K562 (cell line): ENCODE measurements at regions not wholly inside any gene's neighbourhood (a gene's known extent, or its start where the extent isn't known, plus 50 kb on each side); places are given as distances from the start of the nearest gene placed in this dataset.

Experiments
- ATAC-seq: fragments of 200-7000 bp; cut with Tn5 transposase; 3 replicates; pipeline ENCODE4 v1.9.1; 2020; ENCODE audit warnings: moderate library complexity
- BruUV-seq: library from RNA; stranded (reverse); fragments of 400-500 nt; replicated peaks from 2 replicates; lab custom pipeline; 2021; lab: Mats Ljungman, UMichigan
- CTCF ChIA-PET: fragments of 300-600 bp; formaldehyde crosslinking; extraction: SDS; loops from one replicate; lab custom pipeline; 2021; ENCODE audit warnings: low intra/inter-chr PET ratio; lab: Yijun Ruan, JAX
- POLR2A ChIA-PET: fragments of 300-600, 350-650 bp; sonication (Branson Sonifier 250); formaldehyde crosslinking; extraction: SDS; loops from one replicate; lab custom pipeline; 2021; ENCODE audit warnings: antibody characterized with exemption, inconsistent platforms; lab: Yijun Ruan, JAX
- DNase-seq, 4 experiments: peaks; one replicate each; pipeline versions ENCODE4 v3.0.0 to v3.0.0-alpha.2; 2011 to 2018; ENCODE audit warnings: low spot score in 3 of 4, mixed read lengths in 3 of 4; ENCODE audit errors: extremely low read depth in 1 of 4
- FAIRE-seq: peaks from 2 replicates; lab custom pipeline; 2011; peaks lifted over from hg19 to GRCh38; lab: Jason Lieb, UNC
- H2AFZ ChIP-seq: 2 replicates; pipeline ENCODE4 v1.6.0; 2011; ENCODE audit warnings: low read depth, low read length, control low read depth, inconsistent platforms
- H3K27ac ChIP-seq: fragments of 200-600 bp; 3 replicates; pipeline ENCODE4 v1.8.0; 2011; ENCODE audit warnings: low read depth, mild to moderate bottlenecking, control low read depth, inconsistent platforms, low read length, moderate library complexity, mixed read lengths; ENCODE audit errors: extremely low read depth
- H3K27me3 ChIP-seq, 2 experiments: fragments of 300-600 bp in 1 of 2; 2 replicates in 1 of 2; 3 replicates in 1 of 2; pipeline versions ENCODE4 v1.6.0 to v1.8.0; 2011; ENCODE audit warnings: inconsistent platforms in 2 of 2, low read length in 2 of 2, mild to moderate bottlenecking in 1 of 2, mixed read lengths in 1 of 2, moderate library complexity in 1 of 2; ENCODE audit not compliant: control insufficient read depth in 2 of 2, insufficient read depth in 2 of 2
- H3K36me3 ChIP-seq: fragments of 300-600 bp; 3 replicates; pipeline ENCODE4 v1.8.0; 2011; ENCODE audit warnings: mild to moderate bottlenecking, low read length, inconsistent platforms; ENCODE audit not compliant: control insufficient read depth, insufficient read depth
- H3K4me1 ChIP-seq, 2 experiments: fragments of 200-600 bp in 1 of 2; replicated peaks in 1 of 2; 2 replicates in 1 of 2; 3 replicates in 1 of 2; pipeline versions ENCODE4 v1.5.1 to v1.8.0; 2011; ENCODE audit warnings: inconsistent platforms in 2 of 2, low read length in 2 of 2, mild to moderate bottlenecking in 1 of 2, mixed read lengths in 1 of 2, moderate library complexity in 1 of 2; ENCODE audit not compliant: control insufficient read depth in 2 of 2, insufficient read depth in 2 of 2
- H3K4me2 ChIP-seq: 2 replicates; pipeline ENCODE4 v1.6.1; 2011; ENCODE audit warnings: low read length, control low read depth, inconsistent platforms, mixed read lengths; ENCODE audit not compliant: insufficient read depth
- H3K4me3 ChIP-seq: fragments of 200-600 bp; sonication (generic), shearing (Covaris generic); 2 replicates; pipeline ENCODE4 v1.5.1; 2016; ENCODE audit warnings: control low read depth, inconsistent platforms
- H3K79me2 ChIP-seq: fragments of 200-600 bp; 3 replicates; pipeline ENCODE4 v1.8.0; 2011; ENCODE audit warnings: low read length, inconsistent platforms; ENCODE audit not compliant: control insufficient read depth, insufficient read depth
- H3K9ac ChIP-seq, 2 experiments: 2 replicates each; pipeline versions ENCODE4 v1.6.0 to v1.6.1; 2011; ENCODE audit warnings: low read depth in 2 of 2, low read length in 2 of 2, control low read depth in 1 of 2, inconsistent platforms in 1 of 2, mild to moderate bottlenecking in 1 of 2, mixed read lengths in 1 of 2; ENCODE audit not compliant: insufficient read depth in 1 of 2
- H3K9me1 ChIP-seq: one replicate; pipeline ENCODE4 v1.6.0; 2011; ENCODE audit warnings: inconsistent platforms, mild to moderate bottlenecking, low read length, moderate library complexity; ENCODE audit not compliant: control insufficient read depth, insufficient read depth
- H3K9me3 ChIP-seq: replicated peaks from 2 replicates; pipeline ENCODE4 v1.5.1; 2011; ENCODE audit warnings: low read depth, low read length, inconsistent platforms; ENCODE audit not compliant: control insufficient read depth, insufficient read depth
- H4K20me1 ChIP-seq: replicated peaks from 2 replicates; pipeline ENCODE4 v1.6.1; 2011; ENCODE audit warnings: low read length, inconsistent platforms, mixed read lengths; ENCODE audit not compliant: control insufficient read depth, insufficient read depth
- ATF7 ChIP-seq: fragments of 450-650 bp; IDR thresholded peaks from 2 replicates; pipeline ENCODE4 v1.7.1; 2014; ENCODE audit warnings: mild to moderate bottlenecking, moderate library complexity
- DACH1 ChIP-seq: fragments of 450-650 bp; IDR thresholded peaks from 2 replicates; pipeline ENCODE4 v1.6.1; 2018; ENCODE audit not compliant: partially characterized antibody
- FOXM1 ChIP-seq, 2 experiments: fragments of 450-650 bp in 1 of 2; sonication (generic) in 1 of 2; formaldehyde crosslinking in 1 of 2; IDR thresholded peaks; 2 replicates each; pipeline versions ENCODE4 v1.6.1 to v1.9.0; 2017 to 2022; ENCODE audit warnings: low read depth in 2 of 2, mild to moderate bottlenecking in 2 of 2, missing genetic modification reagents in 1 of 2, moderate library complexity in 1 of 2
- GATA2 ChIP-seq: sonication (generic); formaldehyde crosslinking; IDR thresholded peaks from 2 replicates; pipeline ENCODE4 v1.4.0; 2020; ENCODE audit warnings: mild to moderate bottlenecking, missing genetic modification reagents
- NELFE ChIP-seq: IDR thresholded peaks from 2 replicates; pipeline ENCODE4 v1.6.1; 2011; ENCODE audit warnings: mild to moderate bottlenecking; ENCODE audit not compliant: insufficient read depth, insufficient read length
- NR0B1 ChIP-seq: fragments of 450-650 bp; IDR thresholded peaks from one replicate; pipeline ENCODE4 v1.6.1; 2018; ENCODE audit warnings: mild to moderate bottlenecking, moderate library complexity; ENCODE audit not compliant: partially characterized antibody
- PYGO2 ChIP-seq: fragments of 450-650 bp; IDR thresholded peaks from 2 replicates; pipeline ENCODE4 v1.6.1; 2016; ENCODE audit warnings: mild to moderate bottlenecking, missing genetic modification characterization, moderate library complexity, missing compliant biosample characterization
- THRAP3 ChIP-seq: fragments of 450-650 bp; IDR thresholded peaks from 2 replicates; pipeline ENCODE4 v1.6.1; 2016; ENCODE audit warnings: mild to moderate bottlenecking, inconsistent platforms, borderline replicate concordance
- ZC3H11A ChIP-seq: IDR thresholded peaks from 2 replicates; pipeline ENCODE4 v1.6.1; 2012; ENCODE audit warnings: low read depth, low read length, improper control_type of control experiment
- ZFP30 ChIP-seq: fragments of 250-450 bp; sonication (Bioruptor Pico); IDR thresholded peaks from 2 replicates; pipeline ENCODE4 v1.8.0; 2022; ENCODE audit warnings: moderate library complexity, mild to moderate bottlenecking, inconsistent platforms, borderline replicate concordance
- ZNF589 ChIP-seq: fragments of 200-800 bp; sonication (Bioruptor generic); IDR thresholded peaks from 2 replicates; pipeline ENCODE4 v1.6.1; 2016; ENCODE audit warnings: low read depth, missing genetic modification characterization, missing compliant biosample characterization
- WGBS: fragments of 100-300 bp; shearing (Covaris generic); methylation state at CpG from one replicate; pipeline ENCODE4 v1.1.6; 2016; ENCODE audit warnings: low coverage, mixed read lengths; ENCODE audit not compliant: insufficient coverage; ENCODE audit errors: missing lambda C conversion rate; 5-methylcytosine and 5-hydroxymethylcytosine counted together
- in situ Hi-C: fragments of 300-500 bp; cut with MboI; formaldehyde crosslinking; loops from 4 replicates; pipeline ENCODE4 v1.15.0; 2018; ENCODE audit warnings: inconsistent platforms, mixed read lengths
- intact Hi-C: fragments of 100-400 bp; cut with micrococcal nuclease; formaldehyde crosslinking; loops from 2 replicates; pipeline ENCODE4 v1.14.2; 2022
- TF ChIP-seq, protein P1 (sequence below): fragments of 250-450 bp; sonication (Bioruptor Pico); IDR thresholded peaks from 2 replicates; pipeline ENCODE4 v1.8.0; 2022; ENCODE audit warnings: inconsistent platforms

DNA sequence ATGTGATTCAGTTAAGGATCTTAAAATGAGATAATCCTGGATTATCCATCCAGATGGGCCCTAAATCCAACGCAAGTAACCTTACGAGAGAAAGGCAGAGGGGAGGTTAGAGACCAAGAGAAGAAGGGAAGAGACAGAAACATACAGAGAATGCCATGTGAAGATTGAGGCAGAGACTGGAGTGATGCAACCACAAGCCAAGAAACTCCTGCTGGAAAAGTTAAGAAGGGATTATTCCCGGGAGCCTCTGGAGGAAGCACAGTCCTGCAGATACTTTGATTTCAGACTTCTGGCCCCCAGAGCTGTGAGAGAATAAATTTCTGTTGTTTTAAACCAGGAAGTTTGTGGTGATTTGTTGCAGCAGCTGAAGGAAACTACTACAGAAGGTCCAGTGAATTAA lies 992.7 kb downstream of the BCL11A start:
- no peak overlapping the region for H3K9ac ChIP-seq
- H3K9me1 ChIP-seq, result no peaks in the 10 kb centered on the region
- H3K4me3 ChIP-seq, result no peak overlapping the region
- ATAC-seq (no peak), DNase-seq (no peak), FAIRE-seq (no peak)
- H3K4me1 ChIP-seq, result no peaks in the 10 kb centered on the region
- intact Hi-C loops, result no loop called here
- in situ Hi-C loops, result no loop called here
- H3K27me3 ChIP-seq, result no peaks in the 10 kb centered on the region
- H3K4me2 ChIP-seq, result no peak overlapping the region
- TF ChIP-seq, protein P1, sequence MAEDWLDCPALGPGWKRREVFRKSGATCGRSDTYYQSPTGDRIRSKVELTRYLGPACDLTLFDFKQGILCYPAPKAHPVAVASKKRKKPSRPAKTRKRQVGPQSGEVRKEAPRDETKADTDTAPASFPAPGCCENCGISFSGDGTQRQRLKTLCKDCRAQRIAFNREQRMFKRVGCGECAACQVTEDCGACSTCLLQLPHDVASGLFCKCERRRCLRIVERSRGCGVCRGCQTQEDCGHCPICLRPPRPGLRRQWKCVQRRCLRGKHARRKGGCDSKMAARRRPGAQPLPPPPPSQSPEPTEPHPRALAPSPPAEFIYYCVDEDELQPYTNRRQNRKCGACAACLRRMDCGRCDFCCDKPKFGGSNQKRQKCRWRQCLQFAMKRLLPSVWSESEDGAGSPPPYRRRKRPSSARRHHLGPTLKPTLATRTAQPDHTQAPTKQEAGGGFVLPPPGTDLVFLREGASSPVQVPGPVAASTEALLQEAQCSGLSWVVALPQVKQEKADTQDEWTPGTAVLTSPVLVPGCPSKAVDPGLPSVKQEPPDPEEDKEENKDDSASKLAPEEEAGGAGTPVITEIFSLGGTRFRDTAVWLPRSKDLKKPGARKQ (CRISPR knock-in tag), result no peak
- no peak for TF ChIP-seq ZFP30 (CRISPR knock-in tag)
- ChIA-PET CTCF (no interaction called here), POLR2A (no interaction called here)
- H3K27ac ChIP-seq, result no peak overlapping the region
- no peaks in the 10 kb centered on the region; the same call in 1 of the 2 replicates for H3K9me3 ChIP-seq
- no TSS peak for BruUV-seq
- H2AFZ ChIP-seq, result no peak overlapping the region
- H3K36me3 ChIP-seq, result no peaks in the 10 kb centered on the region
- H4K20me1 ChIP-seq, result no peaks in the 10 kb centered on the region
- H3K79me2 ChIP-seq, result no peaks in the 10 kb centered on the region
- 0% methylated on average over 3 of the region's 3 CpGs for WGBS

DNA sequence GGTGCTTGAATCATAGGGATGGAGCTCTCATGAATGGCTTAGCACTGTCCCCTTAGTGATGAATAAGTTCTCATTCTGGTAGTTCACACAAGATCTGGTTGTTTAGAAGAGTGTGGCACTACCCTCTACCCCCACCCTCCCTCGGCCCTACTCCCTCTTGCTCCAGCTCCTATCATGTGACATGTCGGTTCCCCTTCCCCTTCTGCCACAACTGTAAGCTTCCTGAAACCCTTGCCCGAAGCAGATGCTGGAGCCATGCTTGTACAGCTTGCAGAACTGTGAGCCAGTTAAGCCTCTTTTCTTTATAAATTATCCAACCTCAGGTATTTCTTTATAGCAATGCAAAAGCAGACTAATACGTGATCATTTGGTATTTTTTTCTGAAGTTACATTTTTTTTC lies 1012.6 kb downstream of the BCL11A start:
- no peak overlapping the region for H3K9ac ChIP-seq
- no peak overlapping the region for H2AFZ ChIP-seq
- no peak for FAIRE-seq
- H3K9me1 ChIP-seq, result no peaks in the 10 kb centered on the region
- no peaks in the 10 kb centered on the region for H3K36me3 ChIP-seq
- in situ Hi-C loops, result no loop called here
- no peak overlapping the region for H3K4me3 ChIP-seq
- no peaks in the 10 kb centered on the region for H3K27me3 ChIP-seq
- POLR2A ChIA-PET, result no interaction called here
- no peaks in the 10 kb centered on the region for H3K4me1 ChIP-seq
- H3K4me2 ChIP-seq, result no peak overlapping the region
- TF ChIP-seq DACH1 (no peak), FOXM1 (IDR thresholded peaks at IDR 0.05; ENCODE audit: low read depth) (no peak), FOXM1 (CRISPR knock-in tag; IDR thresholded peaks at IDR 0.05; ENCODE audit: low read depth) (no peak), THRAP3 (no peak), GATA2 (CRISPR knock-in tag) (no peak), NR0B1 (no peak), ZC3H11A (no peak), ZNF589 (no peak), ATF7 (no peak), NELFE (no peak), PYGO2 (tag) (no peak)
- TF ChIP-seq, all 486 proteins: peak for 0
- 4% methylated on average over 4 of the region's 4 CpGs for WGBS
- no peak for ATAC-seq
- Histone ChIP-seq H4K20me1 (no peaks in the 10 kb centered on the region), H3K79me2 (no peaks in the 10 kb centered on the region), H3K9me3 (no peaks in the 10 kb centered on the region), H3K27ac (no peak overlapping the region)
- intact Hi-C loops, result no loop called here
- CTCF ChIA-PET, result no interaction called here
- BruUV-seq, result no TSS peak
- no peak for DNase-seq
